ENCODE measurements at regions not wholly inside any gene's neighbourhood (a gene's known extent, or its start where the extent isn't known, plus 50 kb on each side); places are given as distances from the start of the nearest gene placed in this dataset.

- TF ChIP-seq ZNF565 (CRISPR knock-in tag; conservative IDR thresholded peaks at IDR 0.05; ENCODE audit: low read depth) (no peak), ZFP30 (CRISPR knock-in tag; IDR thresholded peaks at IDR 0.05) (no peak), ZNF8 (CRISPR knock-in tag; IDR thresholded peaks at IDR 0.05) (no peak), TCF4 (CRISPR knock-in tag; IDR thresholded peaks at IDR 0.05; ENCODE audit: borderline replicate concordance) (no peak), ISL1 (CRISPR knock-in tag; IDR thresholded peaks at IDR 0.05) (no peak)
- no peak for ATAC-seq
These were observed 315.8 kb upstream of the ROBO2 start for GRCh38 chr3:76724075-76724474.

GRCh38 chr3:76724706-76725105 lies 315.2 kb upstream of the ROBO2 start:
- TF ChIP-seq CSRNP3 (CRISPR knock-in tag; IDR thresholded peaks at IDR 0.05) (no peak), SNAI2 (CRISPR knock-in tag; IDR thresholded peaks at IDR 0.05) (no peak), GLIS3 (CRISPR knock-in tag; IDR thresholded peaks at IDR 0.05) (no peak), ZNF70 (CRISPR knock-in tag; IDR thresholded peaks at IDR 0.05) (no peak), ZNF8 (CRISPR knock-in tag; IDR thresholded peaks at IDR 0.05) (no peak), TCF4 (CRISPR knock-in tag; IDR thresholded peaks at IDR 0.05; ENCODE audit: borderline replicate concordance) (no peak), ZFP30 (CRISPR knock-in tag; IDR thresholded peaks at IDR 0.05) (no peak), ZC3H10 (CRISPR knock-in tag; IDR thresholded peaks at IDR 0.05) (no peak), POU6F1 (CRISPR knock-in tag; IDR thresholded peaks at IDR 0.05; ENCODE audit: borderline replicate concordance, low read depth) (no peak)
- no peak for ATAC-seq

GRCh38 chr3:76726034-76726433 lies 313.9 kb upstream of the ROBO2 start:
- no peak for ATAC-seq
- TF ChIP-seq SNAI2 (CRISPR knock-in tag; IDR thresholded peaks at IDR 0.05) (no peak), ZFP30 (CRISPR knock-in tag; IDR thresholded peaks at IDR 0.05) (no peak), TSHZ2 (CRISPR knock-in tag; IDR thresholded peaks at IDR 0.05) (no peak), ZNF70 (CRISPR knock-in tag; IDR thresholded peaks at IDR 0.05) (no peak), ZNF8 (CRISPR knock-in tag; IDR thresholded peaks at IDR 0.05) (no peak), OSR1 (CRISPR knock-in tag; IDR thresholded peaks at IDR 0.05) (no peak), ISL1 (CRISPR knock-in tag; IDR thresholded peaks at IDR 0.05) (no peak), TOX (CRISPR knock-in tag; IDR thresholded peaks at IDR 0.05; ENCODE audit: borderline replicate concordance) (no peak), ZFP3 (CRISPR knock-in tag; IDR thresholded peaks at IDR 0.05) (no peak)

GRCh38 chr3:76728426-76728825 lies 311.5 kb upstream of the ROBO2 start:
- no peak for ATAC-seq
- TF ChIP-seq RARB (CRISPR knock-in tag; IDR thresholded peaks at IDR 0.05) (no peak), GLIS3 (CRISPR knock-in tag; IDR thresholded peaks at IDR 0.05) (no peak), ZNF70 (CRISPR knock-in tag; IDR thresholded peaks at IDR 0.05) (no peak), ARNTL (CRISPR knock-in tag; IDR thresholded peaks at IDR 0.05; ENCODE audit: borderline replicate concordance, low read depth) (no peak), POU6F1 (CRISPR knock-in tag; IDR thresholded peaks at IDR 0.05; ENCODE audit: borderline replicate concordance, low read depth) (no peak), PPARA (CRISPR knock-in tag; IDR thresholded peaks at IDR 0.05; ENCODE audit: borderline replicate concordance) (no peak), ZNF8 (CRISPR knock-in tag; IDR thresholded peaks at IDR 0.05) (no peak), ISL1 (CRISPR knock-in tag; IDR thresholded peaks at IDR 0.05) (no peak), ESRRG (CRISPR knock-in tag; IDR thresholded peaks at IDR 0.05) (no peak), CREB5 (CRISPR knock-in tag; IDR thresholded peaks at IDR 0.05; ENCODE audit: low read depth) (no peak), TOX (CRISPR knock-in tag; IDR thresholded peaks at IDR 0.05; ENCODE audit: borderline replicate concordance) (no peak), TSHZ2 (CRISPR knock-in tag; IDR thresholded peaks at IDR 0.05) (no peak), PATZ1 (CRISPR knock-in tag; IDR thresholded peaks at IDR 0.05; ENCODE audit: borderline replicate concordance) (no peak), TCF4 (CRISPR knock-in tag; IDR thresholded peaks at IDR 0.05; ENCODE audit: borderline replicate concordance) (no peak), CSDC2 (CRISPR knock-in tag; IDR thresholded peaks at IDR 0.05) (no peak)

All from SK-N-SH treated with all-trans-retinoic acid at 6 μM for 48 hours (cell line).